A549 (cell line): ENCODE measurements at regions not wholly inside any gene's neighbourhood (a gene's known extent, or its start where the extent isn't known, plus 50 kb on each side); places are given as distances from the start of the nearest gene placed in this dataset.

ENCODE experiments used
- CEBPB ChIP-seq, 2 experiments: fragments of >200 bp in 1 of 2; sonication (Bioruptor Twin) in 1 of 2; formaldehyde crosslinking in 1 of 2; IDR thresholded peaks; 2 replicates each; pipeline ENCODE4 v1.6.1; 2012 to 2016
- EP300 ChIP-seq, 2 experiments: fragments of >200 bp; sonication (Bioruptor Twin); formaldehyde crosslinking; IDR thresholded peaks; 2 replicates in 1 of 2; 3 replicates in 1 of 2; pipeline ENCODE4 v1.6.1; 2016 to 2017
- JUN ChIP-seq, 2 experiments: fragments of >200 bp; sonication (Bioruptor Twin); formaldehyde crosslinking; IDR thresholded peaks; 2 replicates in 1 of 2; 3 replicates in 1 of 2; pipeline ENCODE4 v1.6.1; 2016 to 2017
- KDM5A ChIP-seq: fragments of 200-600 bp; sonication (generic); IDR thresholded peaks from 2 replicates; pipeline ENCODE4 v1.6.1; 2016; ENCODE audit warnings: antibody characterized with exemption, mild to moderate bottlenecking
- MYC ChIP-seq: IDR thresholded peaks from 2 replicates; pipeline ENCODE4 v1.6.1; 2012; ENCODE audit warnings: mild to moderate bottlenecking, inconsistent platforms, low read length, improper control_type of control experiment, borderline replicate concordance
- POLR2A ChIP-seq: IDR thresholded peaks from 2 replicates; pipeline ENCODE4 v1.6.1; 2012; ENCODE audit warnings: mild to moderate bottlenecking, low read length
- RFX5 ChIP-seq: fragments of 450-650 bp; IDR thresholded peaks from 2 replicates; pipeline ENCODE4 v1.7.1; 2014; ENCODE audit warnings: antibody characterized with exemption, mild to moderate bottlenecking, moderate library complexity
- TP53 ChIP-seq: fragments of 250-450 bp; sonication (Bioruptor Pico); IDR thresholded peaks from 2 replicates; pipeline ENCODE4 v1.5.0; 2021; ENCODE audit warnings: mild to moderate bottlenecking, moderate library complexity
- TF ChIP-seq, protein P1 (sequence below): fragments of >200 bp; sonication (Bioruptor Twin); formaldehyde crosslinking; IDR thresholded peaks from 3 replicates; pipeline ENCODE4 v1.5.1; 2016
- TF ChIP-seq, protein P2 (sequence below): fragments of 200-600 bp; sonication (generic); IDR thresholded peaks from 2 replicates; pipeline ENCODE4 v1.6.1; 2016; ENCODE audit warnings: antibody characterized with exemption, mild to moderate bottlenecking, moderate library complexity
- TF ChIP-seq, protein P3 (sequence below): fragments of 450-650 bp; IDR thresholded peaks from 2 replicates; pipeline ENCODE4 v1.6.1; 2014; ENCODE audit warnings: antibody characterized with exemption

- TF ChIP-seq, protein P1, sequence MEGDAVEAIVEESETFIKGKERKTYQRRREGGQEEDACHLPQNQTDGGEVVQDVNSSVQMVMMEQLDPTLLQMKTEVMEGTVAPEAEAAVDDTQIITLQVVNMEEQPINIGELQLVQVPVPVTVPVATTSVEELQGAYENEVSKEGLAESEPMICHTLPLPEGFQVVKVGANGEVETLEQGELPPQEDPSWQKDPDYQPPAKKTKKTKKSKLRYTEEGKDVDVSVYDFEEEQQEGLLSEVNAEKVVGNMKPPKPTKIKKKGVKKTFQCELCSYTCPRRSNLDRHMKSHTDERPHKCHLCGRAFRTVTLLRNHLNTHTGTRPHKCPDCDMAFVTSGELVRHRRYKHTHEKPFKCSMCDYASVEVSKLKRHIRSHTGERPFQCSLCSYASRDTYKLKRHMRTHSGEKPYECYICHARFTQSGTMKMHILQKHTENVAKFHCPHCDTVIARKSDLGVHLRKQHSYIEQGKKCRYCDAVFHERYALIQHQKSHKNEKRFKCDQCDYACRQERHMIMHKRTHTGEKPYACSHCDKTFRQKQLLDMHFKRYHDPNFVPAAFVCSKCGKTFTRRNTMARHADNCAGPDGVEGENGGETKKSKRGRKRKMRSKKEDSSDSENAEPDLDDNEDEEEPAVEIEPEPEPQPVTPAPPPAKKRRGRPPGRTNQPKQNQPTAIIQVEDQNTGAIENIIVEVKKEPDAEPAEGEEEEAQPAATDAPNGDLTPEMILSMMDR: no peak
- TF ChIP-seq JUN (IDR thresholded peaks at IDR 0.05): no peak
- no peak for TF ChIP-seq MYC
- TF ChIP-seq, protein P2, sequence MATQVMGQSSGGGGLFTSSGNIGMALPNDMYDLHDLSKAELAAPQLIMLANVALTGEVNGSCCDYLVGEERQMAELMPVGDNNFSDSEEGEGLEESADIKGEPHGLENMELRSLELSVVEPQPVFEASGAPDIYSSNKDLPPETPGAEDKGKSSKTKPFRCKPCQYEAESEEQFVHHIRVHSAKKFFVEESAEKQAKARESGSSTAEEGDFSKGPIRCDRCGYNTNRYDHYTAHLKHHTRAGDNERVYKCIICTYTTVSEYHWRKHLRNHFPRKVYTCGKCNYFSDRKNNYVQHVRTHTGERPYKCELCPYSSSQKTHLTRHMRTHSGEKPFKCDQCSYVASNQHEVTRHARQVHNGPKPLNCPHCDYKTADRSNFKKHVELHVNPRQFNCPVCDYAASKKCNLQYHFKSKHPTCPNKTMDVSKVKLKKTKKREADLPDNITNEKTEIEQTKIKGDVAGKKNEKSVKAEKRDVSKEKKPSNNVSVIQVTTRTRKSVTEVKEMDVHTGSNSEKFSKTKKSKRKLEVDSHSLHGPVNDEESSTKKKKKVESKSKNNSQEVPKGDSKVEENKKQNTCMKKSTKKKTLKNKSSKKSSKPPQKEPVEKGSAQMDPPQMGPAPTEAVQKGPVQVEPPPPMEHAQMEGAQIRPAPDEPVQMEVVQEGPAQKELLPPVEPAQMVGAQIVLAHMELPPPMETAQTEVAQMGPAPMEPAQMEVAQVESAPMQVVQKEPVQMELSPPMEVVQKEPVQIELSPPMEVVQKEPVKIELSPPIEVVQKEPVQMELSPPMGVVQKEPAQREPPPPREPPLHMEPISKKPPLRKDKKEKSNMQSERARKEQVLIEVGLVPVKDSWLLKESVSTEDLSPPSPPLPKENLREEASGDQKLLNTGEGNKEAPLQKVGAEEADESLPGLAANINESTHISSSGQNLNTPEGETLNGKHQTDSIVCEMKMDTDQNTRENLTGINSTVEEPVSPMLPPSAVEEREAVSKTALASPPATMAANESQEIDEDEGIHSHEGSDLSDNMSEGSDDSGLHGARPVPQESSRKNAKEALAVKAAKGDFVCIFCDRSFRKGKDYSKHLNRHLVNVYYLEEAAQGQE: no peak
- TF ChIP-seq EP300 (IDR thresholded peaks at IDR 0.05): no peak
- no peak for TF ChIP-seq POLR2A
- TF ChIP-seq, protein P3, sequence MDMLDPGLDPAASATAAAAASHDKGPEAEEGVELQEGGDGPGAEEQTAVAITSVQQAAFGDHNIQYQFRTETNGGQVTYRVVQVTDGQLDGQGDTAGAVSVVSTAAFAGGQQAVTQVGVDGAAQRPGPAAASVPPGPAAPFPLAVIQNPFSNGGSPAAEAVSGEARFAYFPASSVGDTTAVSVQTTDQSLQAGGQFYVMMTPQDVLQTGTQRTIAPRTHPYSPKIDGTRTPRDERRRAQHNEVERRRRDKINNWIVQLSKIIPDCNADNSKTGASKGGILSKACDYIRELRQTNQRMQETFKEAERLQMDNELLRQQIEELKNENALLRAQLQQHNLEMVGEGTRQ: no peak
- TF ChIP-seq KDM5A: no peak
- TF ChIP-seq CEBPB (IDR thresholded peaks at IDR 0.05): no peak
- TF ChIP-seq TP53 (CRISPR knock-in tag): no peak
- TF ChIP-seq RFX5: no peak
Observed at GRCh38 chr2:150778828-150779227, 291.4 kb upstream of the RND3 start.
